ENCODE measurements at regions not wholly inside any gene's neighbourhood (a gene's known extent, or its start where the extent isn't known, plus 50 kb on each side); places are given as distances from the start of the nearest gene placed in this dataset.

- TF ChIP-seq CTCF (IDR thresholded peaks at IDR 0.05) (no peak), POLR2AphosphoS5 (IDR thresholded peaks at IDR 0.05) (no peak)
Measured at GRCh38 chr2:167814881-167815718, 432.3 kb downstream of the STK39 start.
